ENCODE measurements at regions not wholly inside any gene's neighbourhood (a gene's known extent, or its start where the extent isn't known, plus 50 kb on each side); places are given as distances from the start of the nearest gene placed in this dataset.

DNA sequence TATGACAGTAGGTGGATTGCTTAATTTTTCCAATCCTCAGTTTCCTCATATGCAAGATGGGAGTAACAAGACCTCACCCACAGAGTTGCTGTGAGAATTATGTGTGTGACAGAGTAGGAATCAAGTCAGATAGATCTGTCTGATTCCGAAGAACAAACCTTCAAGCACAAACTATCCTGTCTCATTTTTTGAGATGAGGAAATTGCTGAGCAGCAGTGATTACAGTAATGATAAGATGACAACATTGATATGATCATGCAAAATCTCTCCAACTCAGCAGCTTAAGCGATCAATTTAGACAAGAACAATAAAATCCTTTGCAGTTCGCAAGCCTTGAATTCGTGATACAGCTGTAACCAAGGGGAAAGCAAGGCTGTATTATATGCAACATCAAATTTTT is 474.1 kb downstream of the OMA1 start:
- no peaks in the 10 kb centered on the region for H3K4me1 ChIP-seq
- H3K9me3 ChIP-seq, result no peaks in the 10 kb centered on the region
- in situ Hi-C loops (cut with MboI; ENCODE audit: low sequenced_read_pairs in 4 of 4) (no loop called here), intact Hi-C loops (cut with DNase I; ENCODE audit: low total_unique reads) (no loop called here)
- H3K36me3 ChIP-seq, result no peaks in the 10 kb centered on the region
- no peak for TF ChIP-seq CTCF (IDR thresholded peaks at IDR 0.05 in 4 of 5, conservative IDR thresholded peaks at IDR 0.05 in 1 of 5)
- no peak for TF ChIP-seq POLR2A (IDR thresholded peaks at IDR 0.05)
- DNase-seq (no peak), ATAC-seq (no peak)
- no peak overlapping the region for H3K4me3 ChIP-seq
- H3K27me3 ChIP-seq, result no peaks in the 10 kb centered on the region
- H3K27ac ChIP-seq, result no peak overlapping the region

DNA sequence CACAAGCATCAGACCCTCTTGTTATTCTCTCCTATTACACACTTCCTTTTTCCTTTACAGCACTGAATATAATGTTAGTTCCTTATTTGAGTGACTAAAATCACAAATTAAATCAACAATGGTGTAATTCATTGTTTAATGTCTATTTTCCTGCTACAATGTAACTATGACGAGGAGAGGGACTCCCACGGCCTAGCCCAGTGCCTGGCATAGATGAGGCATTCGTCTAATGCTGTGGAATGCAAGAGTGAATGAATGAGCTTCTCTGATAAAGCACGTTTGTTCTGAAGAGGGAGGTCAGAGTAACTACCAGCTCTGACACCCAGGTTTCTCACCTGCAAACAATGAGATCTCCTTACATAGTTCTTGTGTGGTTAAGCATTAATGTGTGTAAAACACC is 479.4 kb downstream of the OMA1 start:
- intact Hi-C loops (cut with DNase I; ENCODE audit: low total_unique reads) (no loop called here), in situ Hi-C loops (cut with MboI; ENCODE audit: low sequenced_read_pairs in 4 of 4) (no loop called here)
- DNase-seq, result no peak
- no peaks in the 10 kb centered on the region for H3K36me3 ChIP-seq
- H3K4me3 ChIP-seq, result no peak overlapping the region
- no peak overlapping the region for H3K27ac ChIP-seq
- no peaks in the 10 kb centered on the region for H3K9me3 ChIP-seq
- ATAC-seq, result no peak
- H3K27me3 ChIP-seq, result no peaks in the 10 kb centered on the region
- TF ChIP-seq POLR2A (IDR thresholded peaks at IDR 0.05) (no peak), CTCF (IDR thresholded peaks at IDR 0.05 in 4 of 5, conservative IDR thresholded peaks at IDR 0.05 in 1 of 5) (no peak)
- no peaks in the 10 kb centered on the region for H3K4me1 ChIP-seq

GRCh38 chr1:58065520-58065919 is 481.0 kb downstream of the OMA1 start:
- Histone ChIP-seq H3K4me1 (no peaks in the 10 kb centered on the region), H3K27me3 (no peaks in the 10 kb centered on the region), H3K36me3 (no peaks in the 10 kb centered on the region), H3K4me3 (no peak overlapping the region), H3K9me3 (no peaks in the 10 kb centered on the region), H3K27ac (no peak overlapping the region)
- intact Hi-C loops (cut with DNase I; ENCODE audit: low total_unique reads) (no loop called here), in situ Hi-C loops (cut with MboI; ENCODE audit: low sequenced_read_pairs in 4 of 4) (no loop called here)
- TF ChIP-seq POLR2A (IDR thresholded peaks at IDR 0.05), result no peak
- no peak for TF ChIP-seq CTCF (IDR thresholded peaks at IDR 0.05 in 4 of 5, conservative IDR thresholded peaks at IDR 0.05 in 1 of 5)
- ATAC-seq (no peak), DNase-seq (no peak)

- ATAC-seq (no peak), DNase-seq (no peak)
- in situ Hi-C loops (cut with MboI; ENCODE audit: low sequenced_read_pairs in 4 of 4), result no loop called here
- Histone ChIP-seq H3K4me3 (no peak overlapping the region), H3K27me3 (no peaks in the 10 kb centered on the region), H3K9me3 (no peaks in the 10 kb centered on the region), H3K4me1 (no peaks in the 10 kb centered on the region), H3K36me3 (no peaks in the 10 kb centered on the region), H3K27ac (no peak overlapping the region)
- intact Hi-C loops (cut with DNase I; ENCODE audit: low total_unique reads), result no loop called here
- TF ChIP-seq CTCF (IDR thresholded peaks at IDR 0.05 in 4 of 5, conservative IDR thresholded peaks at IDR 0.05 in 1 of 5) (no peak), POLR2A (IDR thresholded peaks at IDR 0.05) (no peak)
Measured at GRCh38 chr1:58064166-58064565, 482.4 kb downstream of the OMA1 start.

DNA sequence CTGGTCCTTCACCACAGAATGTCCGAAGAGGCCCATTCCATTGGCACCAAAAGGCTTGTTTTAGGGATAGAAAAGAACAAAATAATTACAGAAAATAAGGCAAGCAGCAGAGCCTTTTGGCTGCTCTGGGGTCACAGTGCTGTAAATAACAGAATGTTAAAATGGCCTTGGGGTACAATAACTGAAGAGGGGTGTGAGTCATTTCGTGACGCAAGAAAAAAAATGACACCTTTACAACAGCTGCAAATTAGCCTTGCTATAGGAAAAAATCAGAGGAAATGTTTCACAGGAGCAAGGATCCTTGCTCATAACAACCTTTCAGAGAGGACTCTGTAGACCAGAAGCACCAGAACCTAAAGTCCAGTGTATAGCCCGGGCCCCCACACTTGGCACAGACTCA is 483.4 kb downstream of the OMA1 start:
- Histone ChIP-seq H3K4me3 (no peak overlapping the region), H3K36me3 (no peaks in the 10 kb centered on the region), H3K9me3 (no peaks in the 10 kb centered on the region), H3K4me1 (no peaks in the 10 kb centered on the region), H3K27me3 (no peaks in the 10 kb centered on the region), H3K27ac (no peak overlapping the region)
- DNase-seq (no peak), ATAC-seq (no peak)
- in situ Hi-C loops (cut with MboI; ENCODE audit: low sequenced_read_pairs in 4 of 4) (no loop called here), intact Hi-C loops (cut with DNase I; ENCODE audit: low total_unique reads) (no loop called here)
- no peak for TF ChIP-seq CTCF (IDR thresholded peaks at IDR 0.05 in 4 of 5, conservative IDR thresholded peaks at IDR 0.05 in 1 of 5)
- no peak for TF ChIP-seq POLR2A (IDR thresholded peaks at IDR 0.05)
